NCI-H1048 (cell line): ENCODE measurements at regions not wholly inside any gene's neighbourhood (a gene's known extent, or its start where the extent isn't known, plus 50 kb on each side); places are given as distances from the start of the nearest gene placed in this dataset.
A peak's percentile ranks its signal among the peaks of the same experiment; 100 is the strongest.

Source experiments
- DNase-seq: peaks from one replicate; lab custom pipeline; 2025; lab: John Stamatoyannopoulos, UW

GRCh38 chr2:40803900-40804299 is 352.0 kb upstream of the SLC8A1 start:
- no peak for DNase-seq

- DNase-seq: no peak
Observed at GRCh38 chr2:40809156-40809555, 357.3 kb upstream of the SLC8A1 start.

- DNase-seq: no peak
Observed at GRCh38 chr2:40814616-40815015, 362.7 kb upstream of the SLC8A1 start.

DNA sequence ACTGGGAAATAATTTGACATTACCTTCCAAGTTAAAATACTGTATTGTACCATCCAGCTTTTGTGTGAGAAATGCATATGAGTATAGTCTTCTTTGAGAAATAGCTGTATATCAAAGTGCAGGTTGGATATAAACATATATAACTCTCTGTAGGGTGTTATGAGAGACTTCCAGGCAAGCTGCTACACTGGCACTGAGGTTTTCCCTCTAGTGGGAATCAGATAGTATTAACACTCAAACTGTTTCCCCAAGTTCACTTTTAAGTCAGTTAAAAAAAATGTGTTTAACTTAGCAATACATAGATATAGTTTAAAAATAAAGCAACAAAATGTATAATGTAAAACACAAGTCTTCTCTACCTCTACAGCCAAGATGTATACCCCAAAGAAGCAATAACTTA is 368.4 kb upstream of the SLC8A1 start:
- DNase-seq: no peak

GRCh38 chr2:40823478-40823877 is 371.6 kb upstream of the SLC8A1 start:
- no peak for DNase-seq

DNA sequence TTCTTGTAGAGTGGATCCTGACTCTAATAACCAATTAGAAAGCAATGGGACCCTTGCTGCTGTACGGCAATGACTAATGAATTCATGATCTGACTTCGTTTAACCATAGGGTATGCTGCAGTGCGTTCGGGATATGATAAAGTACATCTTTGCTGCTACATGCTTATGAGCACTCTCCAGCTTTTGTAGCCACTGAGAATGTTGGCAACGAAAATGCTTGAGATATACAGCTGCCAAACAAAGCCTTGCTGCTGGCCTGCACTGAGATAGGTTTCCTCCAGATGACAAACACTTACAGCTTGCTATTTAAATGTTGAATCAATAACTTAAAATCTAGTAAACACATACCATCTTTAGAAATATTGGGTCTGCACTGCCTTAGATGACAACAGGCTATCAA is 372.4 kb upstream of the SLC8A1 start:
- DNase-seq: no peak

DNA sequence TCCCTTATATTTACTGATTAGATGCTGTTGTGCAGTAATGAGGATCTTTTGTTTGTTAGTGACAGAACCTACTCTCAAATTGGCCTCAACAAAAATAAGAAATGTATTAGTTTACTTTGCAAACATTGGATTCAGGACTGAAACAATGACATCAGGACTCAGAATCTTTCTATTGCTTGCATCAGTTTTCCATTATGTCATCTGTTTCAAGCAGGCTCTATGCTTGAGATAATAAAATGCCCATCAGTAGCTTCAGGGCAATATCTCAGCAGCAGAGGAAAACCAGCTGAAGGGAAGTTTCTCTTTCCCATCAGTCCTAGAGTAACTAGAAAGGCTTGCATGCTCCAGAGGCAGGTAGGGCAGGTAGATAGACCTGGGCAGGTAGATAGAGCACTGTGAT is 375.5 kb upstream of the SLC8A1 start:
- DNase-seq: no peak

DNA sequence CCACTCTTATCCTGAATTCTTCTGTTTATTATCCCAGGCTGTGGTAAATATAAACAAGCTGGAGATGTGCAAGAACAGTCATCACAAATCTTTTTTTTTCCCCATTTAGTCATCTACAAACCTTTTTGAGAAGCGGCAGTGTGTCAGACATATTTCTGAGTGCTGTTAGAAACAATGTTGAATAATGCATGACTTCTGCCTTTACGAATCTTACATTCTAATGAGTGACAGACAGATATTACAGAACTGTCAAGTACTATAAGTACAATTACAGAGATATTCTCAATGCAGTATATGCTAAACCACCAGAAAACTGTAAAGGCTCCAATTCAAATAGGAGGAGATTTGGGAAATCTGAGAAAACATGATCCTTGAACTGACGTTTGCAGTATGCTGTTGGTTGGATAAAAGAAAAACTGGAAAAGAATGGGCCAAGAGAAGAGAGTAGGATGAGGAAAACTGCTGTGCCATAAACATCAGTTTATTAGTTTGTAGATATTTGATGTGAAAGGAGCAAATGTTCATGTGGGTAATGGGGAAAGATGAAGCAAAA is 379.5 kb upstream of the SLC8A1 start:
- no peak for DNase-seq

GRCh38 chr2:40841856-40842255 is 390.0 kb upstream of the SLC8A1 start:
- no peak for DNase-seq

GRCh38 chr2:40844353-40845277 is 392.7 kb upstream of the SLC8A1 start:
- peak; percentile 15 for DNase-seq

DNA sequence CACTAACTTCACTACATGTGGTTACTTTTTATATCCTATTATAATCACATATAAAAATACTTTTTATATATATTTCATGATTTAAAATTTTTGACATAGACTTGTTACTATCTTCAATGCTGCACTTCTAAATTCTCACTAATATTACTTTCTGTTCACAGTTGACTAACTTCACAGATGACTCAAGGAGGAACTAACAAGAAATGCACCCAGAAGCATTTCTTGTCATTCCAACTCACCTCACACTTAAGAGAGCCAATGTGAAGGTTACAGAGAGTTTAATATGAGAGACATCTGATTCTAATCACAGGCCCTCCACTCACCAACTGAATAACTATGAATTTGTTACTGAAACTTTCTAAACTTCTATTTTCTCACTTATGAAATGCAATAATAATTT is 399.8 kb upstream of the SLC8A1 start:
- DNase-seq: no peak

DNA sequence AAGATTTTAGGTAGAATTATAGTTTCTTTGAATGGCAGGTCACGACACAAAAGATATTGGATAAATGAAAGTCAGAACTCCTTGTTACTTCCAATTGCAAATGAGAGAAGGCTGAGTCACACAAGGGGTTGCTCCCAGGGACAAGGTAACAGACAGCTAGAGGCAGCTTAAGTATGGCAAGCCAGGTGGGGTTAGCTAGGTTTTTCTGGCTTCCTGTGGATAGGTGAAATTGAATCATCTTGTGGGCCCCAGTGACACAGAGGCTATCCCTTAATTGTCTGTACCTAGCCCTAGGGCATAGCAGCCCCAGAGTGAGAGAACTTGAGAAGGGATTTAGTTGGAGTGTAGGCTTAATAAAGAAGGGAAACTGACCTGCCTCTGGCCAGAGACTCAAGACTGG is 407.7 kb upstream of the SLC8A1 start:
- DNase-seq: no peak

- DNase-seq: no peak
Observed at GRCh38 chr2:40867829-40868228, 415.9 kb upstream of the SLC8A1 start.

DNA sequence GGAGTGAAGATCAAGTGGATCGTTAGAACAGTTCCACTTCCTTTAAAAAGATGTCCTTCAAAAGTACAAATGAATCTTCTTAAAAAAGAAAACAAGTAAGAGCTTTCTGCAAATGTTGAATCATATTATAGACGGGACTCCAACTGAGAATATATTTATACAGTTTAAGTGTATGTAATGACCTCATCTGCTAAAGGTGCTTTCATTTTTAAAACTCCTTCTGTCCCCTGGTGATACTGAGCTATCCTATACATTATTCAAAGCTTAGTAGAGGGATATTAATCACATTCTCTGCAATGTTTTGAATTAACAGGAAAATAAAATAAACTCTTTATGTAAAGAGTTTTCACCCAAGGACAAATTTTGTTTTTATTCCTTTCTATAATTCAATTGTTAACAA is 420.7 kb upstream of the SLC8A1 start:
- no peak for DNase-seq

- DNase-seq: no peak
Observed at GRCh38 chr2:40874380-40874779, 422.5 kb upstream of the SLC8A1 start.

DNA sequence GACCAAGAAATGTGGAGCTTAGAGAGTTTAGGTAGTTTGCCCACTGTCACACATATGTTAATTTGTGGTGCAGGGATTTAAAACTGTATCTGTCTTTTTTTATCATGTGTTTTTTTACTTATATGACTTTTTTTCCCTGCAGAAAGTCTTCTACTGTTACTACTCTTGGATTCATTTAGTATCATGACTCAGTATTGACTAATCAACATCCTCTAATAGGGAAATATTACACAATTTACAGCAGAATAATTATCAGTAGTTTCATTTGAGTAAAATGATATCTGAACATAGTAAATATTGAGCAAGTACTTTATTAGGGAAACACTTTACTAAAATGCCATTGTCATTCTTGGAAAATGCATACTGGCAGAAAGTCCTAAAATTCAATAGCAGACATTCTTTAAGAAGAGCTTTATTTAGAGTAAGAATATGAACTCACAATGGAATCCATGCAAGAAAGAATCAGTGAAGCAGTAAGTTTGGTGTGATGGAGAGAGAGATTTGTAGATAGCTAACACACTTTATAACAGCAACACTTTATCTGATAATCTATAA is 425.9 kb upstream of the SLC8A1 start:
- no peak for DNase-seq

DNA sequence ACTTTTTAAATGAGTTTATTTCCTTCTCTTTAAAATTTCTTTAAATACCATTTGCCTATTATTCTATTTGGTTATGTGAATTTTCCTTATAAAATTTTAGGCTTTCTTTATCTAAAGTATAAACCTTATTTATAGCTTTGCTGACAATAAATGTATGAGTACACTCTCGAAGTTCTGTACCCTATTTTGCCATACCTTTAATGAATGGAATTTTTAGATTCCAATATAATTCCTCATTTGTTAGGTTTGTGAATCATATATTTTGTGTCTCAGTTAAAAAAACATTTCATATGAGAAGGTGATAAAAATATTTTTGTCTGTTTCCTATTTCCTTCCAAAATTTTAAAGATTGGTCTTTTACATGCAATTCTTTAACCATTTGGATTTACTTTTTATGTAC is 427.4 kb upstream of the SLC8A1 start:
- DNase-seq: no peak

GRCh38 chr2:40886100-40886499 is 434.2 kb upstream of the SLC8A1 start:
- DNase-seq: no peak

DNA sequence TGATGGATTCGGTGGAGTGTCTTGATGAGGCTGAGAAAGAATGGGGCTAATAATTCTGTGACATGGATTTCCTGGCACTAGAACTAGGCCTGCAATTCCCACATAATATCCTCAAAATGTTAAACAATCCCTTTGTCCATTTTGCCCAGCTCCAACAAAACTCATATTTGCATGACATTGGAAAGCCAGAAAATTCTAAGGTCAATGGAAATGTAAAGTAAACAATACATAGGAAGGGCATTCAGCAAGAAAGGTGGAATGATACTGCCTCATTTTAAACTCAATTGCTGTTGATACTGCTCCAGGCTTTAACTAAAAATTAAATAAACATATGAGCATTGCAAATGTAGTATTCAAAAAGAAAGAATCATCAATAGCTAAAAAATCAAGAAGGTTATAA is 434.8 kb upstream of the SLC8A1 start:
- no peak for DNase-seq

GRCh38 chr2:40896358-40896757 is 444.5 kb upstream of the SLC8A1 start:
- no peak for DNase-seq

GRCh38 chr2:40914666-40915065 is 462.8 kb upstream of the SLC8A1 start:
- no peak for DNase-seq

GRCh38 chr2:40915651-40916050 is 463.8 kb upstream of the SLC8A1 start:
- DNase-seq: no peak

GRCh38 chr2:40935349-40935748 is 483.5 kb upstream of the SLC8A1 start:
- DNase-seq: no peak
